Posterior vena cava (tissue), 2 donors: ENCODE measurements at regions not wholly inside any gene's neighbourhood (a gene's known extent, or its start where the extent isn't known, plus 50 kb on each side); places are given as distances from the start of the nearest gene placed in this dataset.
"Not testable (repeated sequence)": the region's sequence is repeated elsewhere in the genome, so short reads cannot be mapped to it uniquely, and the experiment has no call there.

Experiments
- DNase-seq: peaks from one replicate; pipeline ENCODE4 v3.0.0-alpha.2; 2020; ENCODE audit warnings: low spot score
- intact Hi-C, 2 donors: fragments of 100-400 bp; cut with DNase I; formaldehyde crosslinking; loops; one replicate each; pipeline versions ENCODE4 v1.14.1 to v1.14.2; 2022 to 2023
- donor health status: DM: yes; HTN: yes; CAD: no.
- donor health status: DM: yes; HTN: yes; CAD: no.

- no peak for DNase-seq
- intact Hi-C loops, result loop anchor here in 1 of 2 donors (5.0 kb wide), 1 partner anchor 1011 kb away; no protein-coding TSS in a partner anchor
Observed at GRCh38 chr10:117432866-117433265, 57.6 kb upstream of the PDZD8 start.

GRCh38 chr10:117431160-117431559 lies 55.9 kb upstream of the PDZD8 start:
- intact Hi-C loops, result loop anchor here in 1 of 2 donors (5.0 kb wide), 1 partner anchor 1009 kb away; no protein-coding TSS in a partner anchor
- DNase-seq, result no peak

GRCh38 chr10:117430535-117430934 lies 55.3 kb upstream of the PDZD8 start:
- not testable (repeated sequence) for DNase-seq
- intact Hi-C loops, result loop anchor here in 1 of 2 donors (5.0 kb wide), 1 partner anchor 1008 kb away; no protein-coding TSS in a partner anchor

- DNase-seq, result no peak
- intact Hi-C loops, result loop anchor here in 1 of 2 donors (5.0 kb wide), 1 partner anchor 1007 kb away; no protein-coding TSS in a partner anchor
Observed at GRCh38 chr10:117429643-117430265, 54.5 kb upstream of the PDZD8 start.

- intact Hi-C loops, result no loop called here
- DNase-seq, result no peak
Observed at GRCh38 chr10:117427356-117427755, 52.1 kb upstream of the PDZD8 start.

- intact Hi-C loops, result no loop called here
- no peak for DNase-seq
Observed at GRCh38 chr10:117425974-117426566, 50.8 kb upstream of the PDZD8 start.

GRCh38 chr10:117424883-117425649 lies 49.8 kb upstream of the PDZD8 start:
- no peak for DNase-seq
- intact Hi-C loops, result no loop called here
